Jurkat, Clone E6-1 (cell line): ENCODE measurements at regions not wholly inside any gene's neighbourhood (a gene's known extent, or its start where the extent isn't known, plus 50 kb on each side); places are given as distances from the start of the nearest gene placed in this dataset.
"Not testable (repeated sequence)": the region's sequence is repeated elsewhere in the genome, so short reads cannot be mapped to it uniquely, and the experiment has no call there.

Experiments
- DNase-seq: peaks from one replicate; pipeline ENCODE4 v3.0.0-alpha.2; 2011; ENCODE audit warnings: low read depth, low spot score
- H3K4me3 ChIP-seq: 2 replicates; pipeline ENCODE4 v1.5.1; 2011; ENCODE audit warnings: mild to moderate bottlenecking, low read length, control low read depth, moderate library complexity

- H3K4me3 ChIP-seq, result no peak overlapping the region
- no peak for DNase-seq
Observed at GRCh38 chr6:71642793-71643192, 243.6 kb upstream of the RIMS1 start.

GRCh38 chr6:71645299-71645698, 241.1 kb upstream of the RIMS1 start:
- DNase-seq, result no peak
- no peak overlapping the region for H3K4me3 ChIP-seq

GRCh38 chr6:71649915-71650314, 236.4 kb upstream of the RIMS1 start:
- no peak for DNase-seq

GRCh38 chr6:71651636-71652035, 234.7 kb upstream of the RIMS1 start:
- DNase-seq, result no peak
- no peak overlapping the region for H3K4me3 ChIP-seq

More at GRCh38 chr6:71649915-71650314, 236.4 kb upstream of the RIMS1 start:
- H3K4me3 ChIP-seq, result no peak overlapping the region

DNA sequence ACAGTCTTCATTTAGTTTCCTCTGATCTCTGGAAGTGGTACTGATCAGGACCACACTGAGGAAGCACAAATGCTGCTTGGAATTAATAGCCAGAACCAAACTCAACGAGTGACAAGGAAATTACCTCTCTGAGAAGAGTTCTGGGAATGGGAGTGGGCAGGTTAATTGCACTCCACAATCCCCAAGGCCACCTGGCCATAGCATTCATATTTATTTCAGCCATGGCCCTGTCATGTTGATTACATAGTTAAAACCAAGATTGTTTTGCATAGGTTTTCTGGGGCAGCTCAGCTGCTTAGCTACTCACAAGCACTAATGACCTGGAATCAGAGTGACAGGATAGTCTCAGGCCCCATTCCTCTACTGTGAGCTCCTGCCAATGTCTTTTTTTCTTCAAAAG, 230.2 kb upstream of the RIMS1 start:
- no peak overlapping the region for H3K4me3 ChIP-seq
- no peak for DNase-seq

GRCh38 chr6:71665931-71666330, 220.4 kb upstream of the RIMS1 start:
- no peak for DNase-seq

DNA sequence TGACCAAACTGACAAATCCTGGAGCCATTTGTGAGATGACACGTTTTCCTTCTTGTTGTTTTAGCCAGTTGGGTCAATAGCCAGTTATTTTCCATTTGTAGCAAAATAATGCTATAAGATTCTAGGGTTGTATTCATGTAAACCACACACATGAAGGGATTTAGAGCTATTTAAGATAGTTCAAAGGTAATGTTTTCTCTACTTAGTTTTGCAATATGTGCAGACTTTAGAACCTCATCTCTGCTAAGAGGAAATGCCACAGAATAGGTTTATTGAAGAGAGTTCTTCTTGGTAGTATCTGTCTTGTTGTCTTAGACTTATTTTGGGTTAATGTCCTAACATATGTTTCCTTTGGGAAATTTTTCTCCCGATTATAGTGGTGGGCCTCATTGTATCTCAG, 213.5 kb upstream of the RIMS1 start:
- no peak overlapping the region for H3K4me3 ChIP-seq
- DNase-seq, result no peak

More at GRCh38 chr6:71665931-71666330, 220.4 kb upstream of the RIMS1 start:
- H3K4me3 ChIP-seq, result no peak overlapping the region

GRCh38 chr6:71675386-71675785, 211.0 kb upstream of the RIMS1 start:
- no peak overlapping the region for H3K4me3 ChIP-seq
- no peak for DNase-seq

- no peak overlapping the region for H3K4me3 ChIP-seq
Observed at GRCh38 chr6:71676298-71676697, 210.1 kb upstream of the RIMS1 start.

GRCh38 chr6:71678091-71678490, 208.3 kb upstream of the RIMS1 start:
- no peak overlapping the region for H3K4me3 ChIP-seq
- no peak for DNase-seq

More at GRCh38 chr6:71676298-71676697, 210.1 kb upstream of the RIMS1 start:
- no peak for DNase-seq

- DNase-seq, result no peak
- no peak overlapping the region for H3K4me3 ChIP-seq
Observed at GRCh38 chr6:71681234-71681867, 205.0 kb upstream of the RIMS1 start.

GRCh38 chr6:71686021-71686677, 200.2 kb upstream of the RIMS1 start:
- H3K4me3 ChIP-seq, DNase-seq: not testable (repeated sequence)

DNA sequence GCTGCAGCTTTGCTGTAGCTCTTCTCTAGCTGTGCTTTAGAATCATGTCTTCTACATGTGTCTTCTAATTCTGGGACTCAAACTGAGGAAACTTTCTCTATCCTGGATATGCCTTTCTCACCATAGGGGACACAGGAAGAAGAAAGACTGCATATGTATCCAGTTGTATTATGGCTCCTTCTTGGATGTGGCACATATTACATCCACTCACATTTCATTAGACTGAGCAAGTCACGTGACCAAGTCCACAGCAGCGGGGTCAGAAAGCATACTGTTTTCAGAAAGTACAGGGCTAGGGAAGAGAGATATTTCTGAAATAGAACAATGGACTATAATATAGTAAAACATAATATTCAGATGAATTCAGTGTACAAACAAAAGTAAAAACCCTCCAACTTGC, 187.6 kb upstream of the RIMS1 start:
- no peak overlapping the region for H3K4me3 ChIP-seq
- no peak for DNase-seq

GRCh38 chr6:71706523-71706922, 179.8 kb upstream of the RIMS1 start:
- no peak overlapping the region for H3K4me3 ChIP-seq
- DNase-seq, result no peak

GRCh38 chr6:71707059-71707458, 179.3 kb upstream of the RIMS1 start:
- DNase-seq, result no peak
- H3K4me3 ChIP-seq, result no peak overlapping the region

DNA sequence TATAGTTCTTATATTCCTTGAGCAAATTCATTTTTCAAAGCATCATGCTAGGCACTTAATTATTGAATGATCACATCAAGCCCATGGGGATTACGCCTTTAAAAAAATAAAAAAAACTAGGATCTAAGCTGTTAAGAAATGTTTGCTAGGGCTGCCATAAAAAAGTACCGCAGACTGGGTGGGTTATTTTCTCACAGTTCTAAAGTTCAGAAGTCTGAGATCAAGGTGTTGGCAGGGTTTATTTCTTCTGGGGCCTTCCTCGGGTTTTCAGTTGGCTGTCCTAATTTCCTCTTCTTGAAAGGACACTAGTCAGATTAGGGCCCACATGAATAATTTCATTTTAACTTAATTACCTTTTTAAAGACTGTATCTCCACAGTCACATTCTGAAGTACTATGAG, 165.6 kb upstream of the RIMS1 start:
- H3K4me3 ChIP-seq, result no peak overlapping the region
- no peak for DNase-seq

DNA sequence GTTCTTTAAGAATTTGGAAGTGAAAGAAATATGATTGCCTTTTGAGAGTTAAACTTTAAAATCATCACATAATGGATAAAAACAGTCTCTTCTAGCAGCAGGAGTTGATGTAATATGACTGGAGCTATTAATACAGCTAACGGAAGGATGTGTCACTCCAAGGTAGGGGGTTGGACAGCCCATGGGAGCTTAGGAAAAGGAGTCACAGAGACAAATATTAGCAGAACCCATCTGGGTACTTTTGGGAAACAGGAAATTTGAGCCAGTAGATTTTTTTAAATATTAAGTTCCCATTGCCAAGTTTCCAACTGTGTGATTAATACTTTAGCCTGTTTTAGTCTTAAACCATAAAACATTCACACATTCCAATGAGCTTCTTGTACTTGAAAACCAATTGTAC, 164.7 kb upstream of the RIMS1 start:
- DNase-seq, result no peak
- H3K4me3 ChIP-seq, result no peak overlapping the region

DNA sequence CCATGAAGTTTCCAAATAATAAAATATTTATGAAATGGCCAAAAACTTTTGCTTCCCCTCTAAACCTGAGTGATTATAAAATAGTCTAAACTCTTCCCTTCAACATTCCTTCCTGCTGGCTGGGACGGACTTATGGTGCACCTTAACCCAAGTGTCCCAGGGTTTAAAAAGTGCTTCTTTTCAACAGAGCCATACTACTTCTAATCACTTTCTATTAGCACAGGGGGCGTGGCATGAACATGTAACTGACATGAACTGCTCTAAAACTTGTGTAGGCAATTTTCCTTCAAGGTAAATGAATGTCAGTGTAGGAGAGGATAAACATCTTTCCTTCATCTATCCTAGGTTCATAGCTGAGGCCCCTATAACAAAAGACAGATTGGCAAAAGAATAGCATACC, 163.6 kb upstream of the RIMS1 start:
- no peak for DNase-seq
- H3K4me3 ChIP-seq, result no peak overlapping the region

- no peak overlapping the region for H3K4me3 ChIP-seq
- DNase-seq, result no peak
Observed at GRCh38 chr6:71724456-71725125, 161.8 kb upstream of the RIMS1 start.

DNA sequence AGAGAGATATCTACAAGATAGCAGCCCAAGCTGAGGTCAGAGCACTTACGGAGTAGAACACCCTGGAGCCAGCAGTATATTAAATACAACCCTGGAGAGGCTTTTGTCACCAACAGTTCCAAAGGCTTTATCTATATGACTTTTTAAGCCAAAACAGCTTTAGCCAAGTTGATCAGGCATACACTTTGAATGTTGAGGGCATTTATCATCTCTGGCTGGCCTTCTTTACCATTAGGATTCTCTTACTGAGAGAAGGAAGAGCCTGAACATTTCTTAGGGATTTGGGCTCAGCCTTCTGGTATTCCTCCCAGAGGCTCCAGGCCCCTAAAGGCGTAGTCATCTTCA, 161.3 kb upstream of the RIMS1 start:
- no peak for DNase-seq
- no peak overlapping the region for H3K4me3 ChIP-seq

DNA sequence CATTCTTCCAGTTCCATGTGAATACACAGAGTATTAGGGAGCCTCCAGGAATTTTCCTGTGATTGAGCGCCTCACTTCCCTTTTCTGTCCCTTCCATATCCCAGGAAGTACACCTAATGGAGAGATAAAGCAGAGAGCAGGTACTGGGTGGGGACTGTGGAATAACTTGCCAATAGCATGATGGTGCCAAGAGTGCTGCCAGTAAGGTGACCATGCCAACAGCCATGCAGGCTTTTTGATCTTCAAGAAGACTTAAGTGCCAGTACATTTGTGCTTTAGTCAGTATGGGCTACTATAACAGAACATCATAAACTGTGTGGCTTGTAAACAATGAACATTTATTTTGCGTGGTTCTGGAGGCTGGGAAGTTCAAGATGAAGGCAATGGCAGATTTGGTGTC, 160.2 kb upstream of the RIMS1 start:
- no peak for DNase-seq
- H3K4me3 ChIP-seq, result no peak overlapping the region
